PC-9 (cell line): ENCODE measurements at regions not wholly inside any gene's neighbourhood (a gene's known extent, or its start where the extent isn't known, plus 50 kb on each side); places are given as distances from the start of the nearest gene placed in this dataset.

ENCODE experiments used
- CTCF ChIP-seq: fragments of 200-600 bp; sonication (generic); conservative IDR thresholded peaks from 2 replicates; pipeline ENCODE4 v1.6.1; 2017; ENCODE audit warnings: mixed run types, antibody characterized with exemption, mild to moderate bottlenecking, moderate library complexity
- EZH2 ChIP-seq: fragments of 200-600 bp; sonication (generic); IDR thresholded peaks from 2 replicates; pipeline ENCODE4 v1.8.0; 2017; ENCODE audit warnings: antibody characterized with exemption, low read depth

- TF ChIP-seq CTCF (no peak), EZH2 (no peak)
Measured at GRCh38 chr7:33730958-33731357, 174.4 kb upstream of the BMPER start.
